SK-N-SH treated with all-trans-retinoic acid at 6 μM for 48 hours (cell line): ENCODE measurements at regions not wholly inside any gene's neighbourhood (a gene's known extent, or its start where the extent isn't known, plus 50 kb on each side); places are given as distances from the start of the nearest gene placed in this dataset.
A peak's percentile ranks its signal among the peaks of the same experiment; 100 is the strongest.

Source experiments
- ATAC-seq: fragments of 200-7000 bp; cut with Tn5 transposase; 3 replicates; pipeline ENCODE4 v1.9.1; 2020; ENCODE audit warnings: mild to moderate bottlenecking, moderate library complexity
- ARNTL ChIP-seq: fragments of 450-650 bp; formaldehyde crosslinking; IDR thresholded peaks from 2 replicates; pipeline ENCODE4 v1.5.0; 2020; ENCODE audit warnings: low read depth, mild to moderate bottlenecking, moderate library complexity, borderline replicate concordance
- BACH2 ChIP-seq: fragments of 250-450 bp; sonication (Bioruptor Pico); IDR thresholded peaks from 2 replicates; pipeline ENCODE4 v1.9.0; 2021; ENCODE audit warnings: mild to moderate bottlenecking, borderline replicate concordance
- CREB5 ChIP-seq: fragments of 250-450 bp; sonication (Bioruptor Pico); IDR thresholded peaks from 2 replicates; pipeline ENCODE4 v1.5.1; 2020; ENCODE audit warnings: low read depth, mild to moderate bottlenecking, moderate library complexity
- CSDC2 ChIP-seq: fragments of 250-450 bp; sonication (Bioruptor Pico); IDR thresholded peaks from 2 replicates; pipeline ENCODE4 v1.5.0; 2020; ENCODE audit warnings: mild to moderate bottlenecking, moderate library complexity
- GLIS3 ChIP-seq: fragments of 250-450 bp; sonication (Bioruptor Pico); IDR thresholded peaks from 2 replicates; pipeline ENCODE4 v1.5.0; 2020; ENCODE audit warnings: mild to moderate bottlenecking, moderate library complexity
- ISL1 ChIP-seq: fragments of 250-450 bp; sonication (Bioruptor Pico); IDR thresholded peaks from 2 replicates; pipeline ENCODE4 v2.1.2; 2022; ENCODE audit warnings: mild to moderate bottlenecking, moderate library complexity
- OSR1 ChIP-seq: fragments of 250-450 bp; sonication (Bioruptor Pico); IDR thresholded peaks from 2 replicates; pipeline ENCODE4 v1.8.0; 2022; ENCODE audit warnings: moderate library complexity, mild to moderate bottlenecking, inconsistent platforms
- POU6F1 ChIP-seq: fragments of 250-450 bp; sonication (Bioruptor Pico); IDR thresholded peaks from 2 replicates; pipeline ENCODE4 v1.8.0; 2021; ENCODE audit warnings: low read depth, mild to moderate bottlenecking, moderate library complexity, borderline replicate concordance
- RARB ChIP-seq: fragments of 250-450 bp; sonication (Bioruptor Pico); IDR thresholded peaks from 2 replicates; pipeline ENCODE4 v1.8.0; 2021; ENCODE audit warnings: mild to moderate bottlenecking, moderate library complexity
- SNAI2 ChIP-seq: fragments of 250-450 bp; sonication (Bioruptor Pico); IDR thresholded peaks from 2 replicates; pipeline ENCODE4 v1.5.0; 2020; ENCODE audit warnings: mild to moderate bottlenecking, moderate library complexity
- TCF4 ChIP-seq: fragments of 250-450 bp; sonication (Bioruptor Pico); IDR thresholded peaks from 2 replicates; pipeline ENCODE4 v1.8.0; 2021; ENCODE audit warnings: mild to moderate bottlenecking, moderate library complexity, borderline replicate concordance
- TOX ChIP-seq: fragments of 250-450 bp; sonication (Bioruptor Pico); IDR thresholded peaks from 2 replicates; pipeline ENCODE4 v1.8.0; 2021; ENCODE audit warnings: mild to moderate bottlenecking, moderate library complexity, borderline replicate concordance
- ZC3H10 ChIP-seq: fragments of 250-450 bp; sonication (Bioruptor Pico); IDR thresholded peaks from 2 replicates; pipeline ENCODE4 v1.5.1; 2021; ENCODE audit warnings: mild to moderate bottlenecking, moderate library complexity
- ZFP3 ChIP-seq: fragments of 250-450 bp; sonication (Bioruptor Pico); IDR thresholded peaks from 2 replicates; pipeline ENCODE4 v1.5.0; 2020; ENCODE audit warnings: mild to moderate bottlenecking, moderate library complexity
- ZFP30 ChIP-seq: fragments of 450-650 bp; formaldehyde crosslinking; IDR thresholded peaks from 2 replicates; pipeline ENCODE4 v1.5.0; 2022; ENCODE audit warnings: mild to moderate bottlenecking, moderate library complexity
- ZNF565 ChIP-seq: fragments of 450-650 bp; formaldehyde crosslinking; conservative IDR thresholded peaks from 2 replicates; pipeline ENCODE4 v1.5.0; 2020; ENCODE audit warnings: low read depth, mild to moderate bottlenecking, moderate library complexity
- ZNF8 ChIP-seq: fragments of 450-650 bp; formaldehyde crosslinking; IDR thresholded peaks from 2 replicates; pipeline ENCODE4 v1.5.0; 2020; ENCODE audit warnings: mild to moderate bottlenecking, moderate library complexity
- TF ChIP-seq, protein P1 (sequence below): fragments of 250-450 bp; sonication (Bioruptor Pico); IDR thresholded peaks from 2 replicates; pipeline ENCODE4 v1.5.0; 2020; ENCODE audit warnings: mild to moderate bottlenecking, moderate library complexity
- TF ChIP-seq, protein P2 (sequence below): fragments of 250-450 bp; sonication (Bioruptor Pico); IDR thresholded peaks from 2 replicates; pipeline ENCODE4 v1.8.0; 2020; ENCODE audit warnings: mild to moderate bottlenecking, moderate library complexity, borderline replicate concordance
- TF ChIP-seq, protein P3 (sequence below): fragments of 250-450 bp; sonication (Bioruptor Pico); IDR thresholded peaks from 2 replicates; pipeline ENCODE4 v1.5.1; 2021; ENCODE audit warnings: mild to moderate bottlenecking, moderate library complexity

DNA sequence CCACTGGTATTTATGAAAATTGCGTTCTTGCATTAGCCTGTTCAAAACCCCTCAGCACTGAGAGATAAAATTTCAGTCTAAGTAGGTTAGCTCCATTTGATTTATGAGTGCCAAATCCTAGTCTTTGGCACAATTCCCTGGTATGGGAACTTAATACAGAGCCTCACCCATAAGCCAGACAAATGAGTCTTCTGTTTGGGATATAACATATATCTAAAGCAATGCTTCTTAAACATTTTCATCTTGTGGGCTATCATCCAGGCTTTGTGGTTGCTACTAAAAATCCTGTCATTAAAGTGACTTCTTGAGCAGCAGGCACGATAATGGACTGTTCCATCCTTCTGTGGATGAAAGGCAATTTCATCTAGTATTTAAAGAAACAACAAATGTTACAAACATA, 419.5 kb upstream of the ACTBL2 start:
- TF ChIP-seq RARB (CRISPR knock-in tag) = no peak
- TF ChIP-seq POU6F1 = no peak
- no peak for TF ChIP-seq BACH2 (CRISPR knock-in tag)
- TF ChIP-seq ZNF565 (CRISPR knock-in tag) = no peak
- TF ChIP-seq GLIS3 (CRISPR knock-in tag) = no peak
- TF ChIP-seq ISL1 (CRISPR knock-in tag) = 0 out of 2 replicates have a peak, but pooled peaks have one; percentile 30
- no peak for TF ChIP-seq ARNTL
- no peak for TF ChIP-seq CSDC2 (CRISPR knock-in tag)
- TF ChIP-seq, protein P1, sequence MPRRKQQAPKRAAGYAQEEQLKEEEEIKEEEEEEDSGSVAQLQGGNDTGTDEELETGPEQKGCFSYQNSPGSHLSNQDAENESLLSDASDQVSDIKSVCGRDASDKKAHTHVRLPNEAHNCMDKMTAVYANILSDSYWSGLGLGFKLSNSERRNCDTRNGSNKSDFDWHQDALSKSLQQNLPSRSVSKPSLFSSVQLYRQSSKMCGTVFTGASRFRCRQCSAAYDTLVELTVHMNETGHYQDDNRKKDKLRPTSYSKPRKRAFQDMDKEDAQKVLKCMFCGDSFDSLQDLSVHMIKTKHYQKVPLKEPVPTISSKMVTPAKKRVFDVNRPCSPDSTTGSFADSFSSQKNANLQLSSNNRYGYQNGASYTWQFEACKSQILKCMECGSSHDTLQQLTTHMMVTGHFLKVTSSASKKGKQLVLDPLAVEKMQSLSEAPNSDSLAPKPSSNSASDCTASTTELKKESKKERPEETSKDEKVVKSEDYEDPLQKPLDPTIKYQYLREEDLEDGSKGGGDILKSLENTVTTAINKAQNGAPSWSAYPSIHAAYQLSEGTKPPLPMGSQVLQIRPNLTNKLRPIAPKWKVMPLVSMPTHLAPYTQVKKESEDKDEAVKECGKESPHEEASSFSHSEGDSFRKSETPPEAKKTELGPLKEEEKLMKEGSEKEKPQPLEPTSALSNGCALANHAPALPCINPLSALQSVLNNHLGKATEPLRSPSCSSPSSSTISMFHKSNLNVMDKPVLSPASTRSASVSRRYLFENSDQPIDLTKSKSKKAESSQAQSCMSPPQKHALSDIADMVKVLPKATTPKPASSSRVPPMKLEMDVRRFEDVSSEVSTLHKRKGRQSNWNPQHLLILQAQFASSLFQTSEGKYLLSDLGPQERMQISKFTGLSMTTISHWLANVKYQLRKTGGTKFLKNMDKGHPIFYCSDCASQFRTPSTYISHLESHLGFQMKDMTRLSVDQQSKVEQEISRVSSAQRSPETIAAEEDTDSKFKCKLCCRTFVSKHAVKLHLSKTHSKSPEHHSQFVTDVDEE (CRISPR knock-in tag) = no peak
- no peak for TF ChIP-seq OSR1 (CRISPR knock-in tag)
- TF ChIP-seq ZFP30 = no peak
- TF ChIP-seq TOX (CRISPR knock-in tag) = 0 out of 2 replicates have a peak, but pooled peaks have one; percentile 45
- TF ChIP-seq, protein P2, sequence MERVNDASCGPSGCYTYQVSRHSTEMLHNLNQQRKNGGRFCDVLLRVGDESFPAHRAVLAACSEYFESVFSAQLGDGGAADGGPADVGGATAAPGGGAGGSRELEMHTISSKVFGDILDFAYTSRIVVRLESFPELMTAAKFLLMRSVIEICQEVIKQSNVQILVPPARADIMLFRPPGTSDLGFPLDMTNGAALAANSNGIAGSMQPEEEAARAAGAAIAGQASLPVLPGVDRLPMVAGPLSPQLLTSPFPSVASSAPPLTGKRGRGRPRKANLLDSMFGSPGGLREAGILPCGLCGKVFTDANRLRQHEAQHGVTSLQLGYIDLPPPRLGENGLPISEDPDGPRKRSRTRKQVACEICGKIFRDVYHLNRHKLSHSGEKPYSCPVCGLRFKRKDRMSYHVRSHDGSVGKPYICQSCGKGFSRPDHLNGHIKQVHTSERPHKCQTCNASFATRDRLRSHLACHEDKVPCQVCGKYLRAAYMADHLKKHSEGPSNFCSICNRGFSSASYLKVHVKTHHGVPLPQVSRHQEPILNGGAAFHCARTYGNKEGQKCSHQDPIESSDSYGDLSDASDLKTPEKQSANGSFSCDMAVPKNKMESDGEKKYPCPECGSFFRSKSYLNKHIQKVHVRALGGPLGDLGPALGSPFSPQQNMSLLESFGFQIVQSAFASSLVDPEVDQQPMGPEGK (CRISPR knock-in tag) = no peak
- peak; percentile 6; the same call in 1 of the 2 replicates for TF ChIP-seq ZC3H10 (CRISPR knock-in tag)
- TF ChIP-seq, protein P3, sequence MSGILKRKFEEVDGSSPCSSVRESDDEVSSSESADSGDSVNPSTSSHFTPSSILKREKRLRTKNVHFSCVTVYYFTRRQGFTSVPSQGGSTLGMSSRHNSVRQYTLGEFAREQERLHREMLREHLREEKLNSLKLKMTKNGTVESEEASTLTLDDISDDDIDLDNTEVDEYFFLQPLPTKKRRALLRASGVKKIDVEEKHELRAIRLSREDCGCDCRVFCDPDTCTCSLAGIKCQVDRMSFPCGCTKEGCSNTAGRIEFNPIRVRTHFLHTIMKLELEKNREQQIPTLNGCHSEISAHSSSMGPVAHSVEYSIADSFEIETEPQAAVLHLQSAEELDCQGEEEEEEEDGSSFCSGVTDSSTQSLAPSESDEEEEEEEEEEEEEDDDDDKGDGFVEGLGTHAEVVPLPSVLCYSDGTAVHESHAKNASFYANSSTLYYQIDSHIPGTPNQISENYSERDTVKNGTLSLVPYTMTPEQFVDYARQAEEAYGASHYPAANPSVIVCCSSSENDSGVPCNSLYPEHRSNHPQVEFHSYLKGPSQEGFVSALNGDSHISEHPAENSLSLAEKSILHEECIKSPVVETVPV (CRISPR knock-in tag) = no peak
- no peak for TF ChIP-seq ZNF8 (CRISPR knock-in tag)
- no peak for TF ChIP-seq ZFP3 (CRISPR knock-in tag)
- ATAC-seq = peak; percentile 68

DNA sequence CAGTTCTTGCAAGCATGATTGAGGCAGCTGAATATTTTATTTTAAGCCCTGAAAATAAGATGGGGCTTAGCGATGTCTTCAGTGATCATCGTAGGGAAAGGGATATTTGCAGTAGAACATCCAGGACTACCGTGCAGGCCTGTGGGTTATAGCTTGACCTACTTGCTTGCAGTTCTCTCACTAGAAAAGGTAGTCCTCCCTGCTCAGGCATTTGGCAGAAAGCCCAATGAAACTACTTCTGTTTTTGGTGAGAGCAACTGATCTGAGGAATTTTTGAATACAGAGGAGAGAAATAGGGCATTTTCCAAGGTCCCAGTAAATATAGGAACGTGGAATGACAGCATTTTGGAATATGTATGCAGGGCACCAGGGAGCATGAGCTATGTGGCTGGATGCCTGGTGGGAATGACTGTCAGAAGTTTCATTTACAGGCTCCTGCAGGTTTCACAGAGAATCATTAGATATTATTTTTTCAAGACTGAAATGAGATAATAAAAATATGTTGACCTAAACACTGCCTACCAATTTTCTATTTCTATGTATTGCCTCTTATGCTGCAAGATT, 417.9 kb upstream of the ACTBL2 start:
- ATAC-seq = peak; percentile 36
- TF ChIP-seq OSR1 (CRISPR knock-in tag) = no peak
- no peak for TF ChIP-seq SNAI2 (CRISPR knock-in tag)
- TF ChIP-seq, protein P1 (CRISPR knock-in tag) = no peak
- no peak for TF ChIP-seq BACH2 (CRISPR knock-in tag)
- TF ChIP-seq, protein P2 (CRISPR knock-in tag) = no peak
- no peak for TF ChIP-seq ISL1 (CRISPR knock-in tag)
- TF ChIP-seq CSDC2 (CRISPR knock-in tag) = no peak
- TF ChIP-seq CREB5 (CRISPR knock-in tag) = no peak
- no peak for TF ChIP-seq GLIS3 (CRISPR knock-in tag)
- no peak for TF ChIP-seq POU6F1
- no peak for TF ChIP-seq TCF4
- TF ChIP-seq, protein P3 (CRISPR knock-in tag) = no peak
- TF ChIP-seq ZC3H10 (CRISPR knock-in tag) = no peak
- TF ChIP-seq ZNF8 (CRISPR knock-in tag) = no peak
